Testis (tissue), 2 donors: ENCODE measurements at regions not wholly inside any gene's neighbourhood (a gene's known extent, or its start where the extent isn't known, plus 50 kb on each side); places are given as distances from the start of the nearest gene placed in this dataset.

ENCODE experiments used
- DNase-seq: peaks from one replicate; pipeline ENCODE4 v3.0.0-alpha.2; 2019
- H3K27ac ChIP-seq, 2 donors: fragments of 200-600 bp; sonication (generic); one replicate each; pipeline ENCODE4 v1.5.1; 2019
- H3K27me3 ChIP-seq: fragments of 200-600 bp; sonication (generic); one replicate; pipeline ENCODE4 v1.5.1; 2019
- H3K36me3 ChIP-seq: fragments of 200-600 bp; sonication (generic); one replicate; pipeline ENCODE4 v1.5.1; 2017; ENCODE audit warnings: low read depth; ENCODE audit errors: missing control alignments
- H3K4me1 ChIP-seq: fragments of 200-600 bp; sonication (generic); one replicate; pipeline ENCODE4 v1.5.1; 2019
- H3K4me3 ChIP-seq, 2 donors: fragments of 200-600 bp; sonication (generic); one replicate each; pipeline ENCODE4 v1.5.1; 2017 to 2019
- H3K9me3 ChIP-seq: fragments of 200-600 bp; sonication (generic); one replicate; pipeline ENCODE4 v1.5.1; 2017
- CTCF ChIP-seq, 3 experiments: fragments of 450-650 bp in 2 of 3; fragments of 200-600 bp in 1 of 3; sonication (generic) in 1 of 3; IDR thresholded peaks; one replicate each; pipeline ENCODE4 v1.5.1; 2016 to 2019; ENCODE audit warnings: antibody characterized with exemption in 3 of 3, mild to moderate bottlenecking in 2 of 3, moderate library complexity in 1 of 3
- POLR2A ChIP-seq: fragments of 450-650 bp; IDR thresholded peaks from one replicate; pipeline ENCODE4 v1.6.1; 2017; ENCODE audit warnings: antibody characterized with exemption, mild to moderate bottlenecking, moderate library complexity
- WGBS, 2 donors: methylation state at CpG; one replicate each; pipeline ENCODE4 v1.1.5; 2018; 5-methylcytosine and 5-hydroxymethylcytosine counted together
- intact Hi-C: fragments of 100-400 bp; cut with DNase I; formaldehyde crosslinking; loops from one replicate; pipeline ENCODE4 v1.15.1; 2023; ENCODE audit warnings: low total_unique reads

- WGBS, 2 donors = 67 to 83% methylated on average over 1 of the region's 1 CpG
- H3K27ac ChIP-seq = no peak overlapping the region
- H3K9me3 ChIP-seq = no peaks in the 10 kb centered on the region
- no peak for TF ChIP-seq POLR2A
- TF ChIP-seq CTCF (IDR thresholded peaks at IDR 0.05) = no peak
- DNase-seq = no peak
- H3K4me1 ChIP-seq = no peaks in the 10 kb centered on the region
- H3K4me3 ChIP-seq = no peak overlapping the region
- intact Hi-C loops = loop anchor here (10.0 kb wide), 1 partner anchor 1321 kb away; no protein-coding TSS in a partner anchor
- H3K27me3 ChIP-seq = no peaks in the 10 kb centered on the region
- no peaks in the 10 kb centered on the region for H3K36me3 ChIP-seq
Observed at GRCh38 chr1:58156124-58156468, 390.4 kb downstream of the OMA1 start.

- DNase-seq = peak; percentile 61
- intact Hi-C loops = loop anchor here (10.0 kb wide), 1 partner anchor 1321 kb away; no protein-coding TSS in a partner anchor
- Histone ChIP-seq H3K27me3 (no peaks in the 10 kb centered on the region), H3K27ac (no peak overlapping the region), H3K9me3 (no peaks in the 10 kb centered on the region), H3K4me3 (no peak overlapping the region), H3K4me1 (no peaks in the 10 kb centered on the region), H3K36me3 (no peaks in the 10 kb centered on the region)
- no peak for TF ChIP-seq POLR2A
- peak in 2 of 3 experiments; percentile 39 to 41 for TF ChIP-seq CTCF (IDR thresholded peaks at IDR 0.05)
- 75 to 83% methylated on average over 7 of the region's 7 CpGs for WGBS, 2 donors
Observed at GRCh38 chr1:58155418-58156123, 391.0 kb downstream of the OMA1 start.

DNA sequence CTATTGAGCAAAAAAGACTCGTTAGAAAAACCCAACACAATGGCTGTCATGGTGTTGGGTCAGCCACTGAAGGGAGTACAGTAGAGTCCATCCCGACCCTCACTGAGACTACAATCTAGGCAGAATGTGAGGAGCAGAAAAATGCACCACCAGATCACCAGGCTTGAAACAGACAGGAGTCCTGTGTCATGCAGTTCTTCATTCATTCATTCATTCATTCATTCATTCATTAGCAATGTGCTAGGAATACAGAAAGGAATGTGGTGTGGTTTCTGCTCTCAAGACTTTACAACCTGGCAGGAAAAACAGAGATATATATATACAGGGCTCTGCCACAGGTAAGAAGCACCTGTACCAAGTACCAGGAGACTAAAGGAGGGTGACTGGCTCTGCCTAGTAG lies 392.3 kb downstream of the OMA1 start:
- Histone ChIP-seq H3K27me3 (no peaks in the 10 kb centered on the region), H3K9me3 (no peaks in the 10 kb centered on the region), H3K36me3 (no peaks in the 10 kb centered on the region), H3K4me1 (no peaks in the 10 kb centered on the region), H3K4me3 (no peak overlapping the region), H3K27ac (no peak overlapping the region)
- 89% methylated on average over 2 of the region's 2 CpGs for WGBS, 2 donors
- DNase-seq = no peak
- TF ChIP-seq CTCF (IDR thresholded peaks at IDR 0.05) = no peak
- no peak for TF ChIP-seq POLR2A
- intact Hi-C loops = loop anchor here (10.0 kb wide), 1 partner anchor 1319 kb away; no protein-coding TSS in a partner anchor

DNA sequence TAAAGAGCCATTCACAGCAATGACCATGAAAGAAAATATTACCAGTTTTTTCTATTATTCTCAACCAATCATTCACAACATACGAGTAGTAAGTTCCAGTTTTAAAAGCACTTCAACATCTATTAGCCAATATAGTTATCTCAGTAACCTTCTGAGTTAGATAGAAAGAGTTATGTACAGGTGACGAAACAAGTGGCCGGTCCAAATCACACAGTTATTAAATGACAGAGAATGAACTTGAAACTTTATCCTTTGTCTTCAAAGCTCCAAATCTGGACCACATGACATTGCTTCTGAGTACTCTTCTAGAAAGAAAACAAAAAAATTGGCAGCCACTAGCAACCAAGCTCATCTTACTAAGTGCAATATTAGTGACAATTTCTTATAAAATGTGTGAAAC lies 393.8 kb downstream of the OMA1 start:
- Histone ChIP-seq H3K27me3 (no peaks in the 10 kb centered on the region), H3K4me3 (no peak overlapping the region), H3K27ac (no peak overlapping the region), H3K36me3 (no peaks in the 10 kb centered on the region), H3K4me1 (no peaks in the 10 kb centered on the region), H3K9me3 (no peaks in the 10 kb centered on the region)
- intact Hi-C loops = loop anchor here (10.0 kb wide), 1 partner anchor 1318 kb away; no protein-coding TSS in a partner anchor
- DNase-seq = no peak
- TF ChIP-seq CTCF (IDR thresholded peaks at IDR 0.05) (no peak), POLR2A (no peak)
- WGBS, 2 donors = 95 to 96% methylated on average over 3 of the region's 3 CpGs

GRCh38 chr1:58149271-58149812 lies 397.2 kb downstream of the OMA1 start:
- no peak overlapping the region for H3K27ac ChIP-seq
- intact Hi-C loops = no loop called here

More at GRCh38 chr1:58149271-58149812, 397.2 kb downstream of the OMA1 start:
- 85 to 89% methylated on average over 6 of the region's 6 CpGs for WGBS, 2 donors
- Histone ChIP-seq H3K4me3 (no peak overlapping the region), H3K4me1 (no peaks in the 10 kb centered on the region), H3K36me3 (no peaks in the 10 kb centered on the region), H3K27me3 (no peaks in the 10 kb centered on the region), H3K9me3 (no peaks in the 10 kb centered on the region)
- no peak for DNase-seq
- TF ChIP-seq CTCF (IDR thresholded peaks at IDR 0.05) = no peak
- TF ChIP-seq POLR2A = no peak
